Neural progenitor cell (in vitro differentiated cells): ENCODE measurements at regions not wholly inside any gene's neighbourhood (a gene's known extent, or its start where the extent isn't known, plus 50 kb on each side); places are given as distances from the start of the nearest gene placed in this dataset.

ENCODE experiments used
- CTCF ChIP-seq: fragments of 200-600 bp; sonication (generic); IDR thresholded peaks from 2 replicates; pipeline ENCODE4 v1.5.1; 2017; ENCODE audit warnings: antibody characterized with exemption, mild to moderate bottlenecking
- EZH2 ChIP-seq: fragments of 200-600 bp; sonication (generic); IDR thresholded peaks from 2 replicates; pipeline ENCODE4 v1.6.1; 2017; ENCODE audit warnings: antibody characterized with exemption, mild to moderate bottlenecking, moderate library complexity

GRCh38 chr6:48401016-48401415, 290.0 kb upstream of the PTCHD4 start:
- TF ChIP-seq EZH2 (no peak), CTCF (no peak)
